Uterus (tissue), 2 donors: ENCODE measurements at regions not wholly inside any gene's neighbourhood (a gene's known extent, or its start where the extent isn't known, plus 50 kb on each side); places are given as distances from the start of the nearest gene placed in this dataset.

Experiments used
- CTCF ChIP-seq, 4 experiments: fragments of 200-600 bp in 2 of 4; fragments of 450-650 bp in 2 of 4; sonication (generic) in 2 of 4; IDR thresholded peaks; one replicate each; pipeline ENCODE4 v1.5.1; 2016 to 2019; ENCODE audit warnings: antibody characterized with exemption in 4 of 4, mild to moderate bottlenecking in 2 of 4, moderate library complexity in 1 of 4
- POLR2A ChIP-seq, 2 donors: fragments of 450-650 bp; IDR thresholded peaks; one replicate each; pipeline ENCODE4 v1.6.1; 2016; ENCODE audit warnings: antibody characterized with exemption in 2 of 2, mild to moderate bottlenecking in 1 of 2, moderate library complexity in 1 of 2

DNA sequence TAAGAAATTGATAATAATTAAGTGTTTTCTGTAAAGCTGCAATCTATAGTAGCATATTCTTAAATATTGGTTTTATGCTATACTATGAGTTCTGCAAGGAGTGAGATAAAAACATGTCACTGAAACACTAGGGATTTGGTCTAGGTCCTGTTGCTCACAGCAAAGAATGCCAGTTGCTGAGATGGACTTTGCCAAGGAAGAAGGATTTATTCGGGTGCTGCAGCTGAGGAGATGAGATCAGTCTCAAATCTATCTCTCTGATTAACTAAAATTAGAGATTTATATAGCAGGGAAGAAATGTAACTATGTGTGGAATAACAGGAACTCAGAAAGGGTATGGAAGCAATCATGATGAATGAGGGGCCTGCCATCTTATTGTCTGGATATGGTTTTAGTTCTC is 1569.9 kb downstream of the PCDH7 start:
- TF ChIP-seq CTCF (IDR thresholded peaks at IDR 0.05) (no peak), POLR2A (IDR thresholded peaks at IDR 0.05) (no peak)
